Skeletal muscle cell (primary cell): ENCODE measurements at regions not wholly inside any gene's neighbourhood (a gene's known extent, or its start where the extent isn't known, plus 50 kb on each side); places are given as distances from the start of the nearest gene placed in this dataset.
"Not testable (repeated sequence)": the region's sequence is repeated elsewhere in the genome, so short reads cannot be mapped to it uniquely, and the experiment has no call there.

ENCODE experiments used
- DNase-seq: peaks from one replicate; pipeline ENCODE4 v3.0.0-alpha.2; 2010; ENCODE audit warnings: low read depth
- H3K4me3 ChIP-seq: 2 replicates; pipeline ENCODE4 v1.5.1; 2011; ENCODE audit warnings: low read depth, mild to moderate bottlenecking, control low read depth, low read length, moderate library complexity

- H3K4me3 ChIP-seq, result no peak overlapping the region
- no peak for DNase-seq
Measured at GRCh38 chrX:437661-438390, 51.1 kb upstream of the PPP2R3B start.

DNA sequence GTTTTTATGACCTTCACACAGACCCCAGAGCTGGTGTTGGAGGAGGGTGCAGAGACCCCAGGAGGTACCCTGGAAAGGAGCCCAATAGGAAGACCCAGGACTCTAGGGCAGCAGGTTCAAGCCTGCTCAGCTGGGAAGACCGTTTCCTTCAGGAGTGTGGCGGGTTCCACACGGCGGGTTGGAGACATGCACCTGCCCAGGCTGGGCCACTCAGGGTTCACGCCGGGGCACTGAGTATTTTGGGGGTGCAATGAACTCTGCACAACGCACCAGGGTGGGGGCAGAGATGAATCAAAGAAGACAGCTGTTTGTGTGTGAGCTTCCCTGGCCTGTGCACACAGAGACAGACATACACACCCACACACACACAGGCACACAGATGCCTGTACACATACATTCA, 52.5 kb upstream of the PPP2R3B start:
- DNase-seq, result no peak
- H3K4me3 ChIP-seq, result no peak overlapping the region

DNA sequence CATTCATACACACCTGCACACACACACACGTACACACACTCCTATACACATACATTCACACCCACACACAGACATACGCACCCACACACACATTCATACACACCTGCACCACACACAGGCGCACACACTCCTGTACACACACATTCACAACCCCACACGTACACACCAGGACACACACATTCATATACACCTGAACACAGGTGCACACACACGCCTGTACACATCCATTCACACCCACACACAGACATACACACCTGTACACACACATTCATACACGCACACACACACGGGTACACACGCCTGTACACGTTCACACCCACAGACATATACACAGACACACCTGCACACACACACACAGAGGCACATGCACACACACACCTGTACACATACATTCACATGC, 53.0 kb upstream of the PPP2R3B start:
- no peak for DNase-seq
- H3K4me3 ChIP-seq, result no peak overlapping the region

- no peak overlapping the region for H3K4me3 ChIP-seq
- DNase-seq, result no peak
Measured at GRCh38 chrX:440636-441035, 53.9 kb upstream of the PPP2R3B start.

DNA sequence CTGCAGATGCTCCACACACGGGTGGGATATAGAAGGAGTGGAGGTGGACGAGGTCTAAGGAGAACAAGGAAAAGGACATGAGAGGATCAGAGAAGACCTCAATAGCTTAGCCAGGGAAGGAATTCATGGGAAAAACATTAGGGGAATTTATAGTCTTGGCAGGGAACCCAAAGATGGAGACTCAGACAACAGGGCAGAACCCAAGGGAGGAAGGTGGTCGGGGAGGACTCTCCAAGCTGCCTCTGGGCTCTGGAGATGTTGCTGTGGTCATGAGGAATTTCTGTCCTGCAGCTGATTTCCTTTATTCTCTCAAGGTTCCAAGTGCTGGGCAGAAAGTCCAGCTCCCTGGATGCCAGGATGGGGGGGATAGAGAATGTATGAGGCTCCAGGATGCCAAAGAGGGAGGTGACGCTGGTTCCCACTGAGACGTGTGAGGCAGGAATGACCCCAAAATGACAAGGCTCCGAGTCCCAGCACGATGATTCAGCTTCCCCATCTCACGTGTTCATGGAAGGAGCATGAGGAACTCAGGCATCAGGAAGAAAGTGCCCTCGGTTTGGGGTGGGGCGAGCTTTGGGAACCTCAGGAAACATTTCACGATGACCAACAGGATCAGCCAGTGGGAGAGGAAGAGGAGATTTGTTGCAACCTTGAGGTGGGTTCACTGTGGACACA, 57.0 kb upstream of the PPP2R3B start:
- no peak overlapping the region for H3K4me3 ChIP-seq
- DNase-seq, result no peak

DNA sequence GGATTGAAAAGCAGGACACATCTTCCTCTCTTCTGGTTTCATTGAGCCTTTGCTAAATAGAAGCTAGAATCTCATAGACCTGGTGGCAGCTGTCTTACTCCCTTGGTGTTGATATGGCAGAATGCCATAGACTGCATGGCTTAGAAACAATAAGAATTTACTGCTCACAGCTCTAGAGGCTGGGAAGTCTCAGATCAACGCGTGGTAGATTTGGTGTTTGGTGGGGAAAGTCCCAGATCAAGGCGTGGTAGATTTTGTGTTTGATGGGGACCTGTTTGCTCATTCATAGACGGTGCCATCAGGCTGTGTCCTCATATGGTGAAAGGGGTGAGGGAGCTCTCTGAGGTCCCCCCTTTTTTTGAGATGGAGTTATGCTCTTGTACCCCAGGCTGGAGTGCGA, 57.6 kb upstream of the PPP2R3B start:
- H3K4me3 ChIP-seq, result no peak overlapping the region
- DNase-seq, result no peak

GRCh38 chrX:445727-446126, 59.0 kb upstream of the PPP2R3B start:
- H3K4me3 ChIP-seq, result no peak overlapping the region

GRCh38 chrX:446245-446644, 59.5 kb upstream of the PPP2R3B start:
- no peak overlapping the region for H3K4me3 ChIP-seq
- no peak for DNase-seq

More at GRCh38 chrX:445727-446126, 59.0 kb upstream of the PPP2R3B start:
- no peak for DNase-seq

DNA sequence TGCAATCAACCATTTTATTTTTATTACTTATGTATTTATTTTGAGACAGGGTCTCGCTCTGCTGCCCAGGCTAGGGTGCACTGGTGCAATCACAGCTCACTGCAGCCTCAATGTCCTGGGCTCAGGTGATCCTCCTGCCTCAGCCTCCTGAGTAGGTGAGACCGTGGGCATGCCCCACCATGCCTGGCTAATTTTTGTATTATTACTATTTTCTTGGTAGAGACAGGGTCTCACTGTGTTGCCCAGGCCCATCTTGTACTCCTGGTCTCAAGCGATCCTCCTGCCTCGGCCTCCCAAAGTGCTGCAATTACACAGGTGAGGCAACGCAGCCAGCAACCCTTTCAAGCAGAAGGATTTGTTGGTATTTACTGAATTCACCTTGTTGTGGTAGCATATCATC, 60.3 kb upstream of the PPP2R3B start:
- DNase-seq, result no peak
- H3K4me3 ChIP-seq, result no peak overlapping the region

- H3K4me3 ChIP-seq, DNase-seq: not testable (repeated sequence)
Measured at GRCh38 chrX:451750-452149, 65.0 kb upstream of the PPP2R3B start.

DNA sequence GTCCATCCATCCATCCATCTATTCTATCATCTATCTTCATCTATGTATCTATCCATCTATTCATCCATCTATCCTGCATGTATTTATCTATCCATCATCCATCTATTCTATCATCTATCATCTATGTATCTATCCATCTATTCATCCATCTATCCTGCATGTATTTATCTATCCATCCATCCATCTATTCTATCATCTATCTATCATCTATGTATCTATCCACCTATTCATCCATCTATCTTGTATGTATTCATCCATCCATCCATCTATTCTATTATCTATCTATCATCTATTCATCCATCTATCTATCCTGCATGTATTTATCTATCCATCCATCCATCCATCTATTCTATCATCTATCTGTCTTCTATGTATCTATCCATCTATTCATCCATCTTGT, 65.9 kb upstream of the PPP2R3B start:
- H3K4me3 ChIP-seq, result no peak overlapping the region
- DNase-seq, result no peak

GRCh38 chrX:454514-454913, 67.8 kb upstream of the PPP2R3B start:
- not testable (repeated sequence) for H3K4me3 ChIP-seq

GRCh38 chrX:455199-455598, 68.5 kb upstream of the PPP2R3B start:
- H3K4me3 ChIP-seq, result no peak overlapping the region
- DNase-seq, result no peak

More at GRCh38 chrX:454514-454913, 67.8 kb upstream of the PPP2R3B start:
- not testable (repeated sequence) for DNase-seq

- DNase-seq, result no peak
- no peak overlapping the region for H3K4me3 ChIP-seq
Measured at GRCh38 chrX:455673-456072, 69.0 kb upstream of the PPP2R3B start.

- no peak for DNase-seq
- no peak overlapping the region for H3K4me3 ChIP-seq
Measured at GRCh38 chrX:456146-456545, 69.4 kb upstream of the PPP2R3B start.

GRCh38 chrX:456551-457291, 70.0 kb upstream of the PPP2R3B start:
- no peak for DNase-seq
- H3K4me3 ChIP-seq, result no peak overlapping the region

- H3K4me3 ChIP-seq, result no peak overlapping the region
- no peak for DNase-seq
Measured at GRCh38 chrX:457292-457679, 70.6 kb upstream of the PPP2R3B start.

- no peak for DNase-seq
Measured at GRCh38 chrX:458631-459061, 71.9 kb upstream of the PPP2R3B start.

DNA sequence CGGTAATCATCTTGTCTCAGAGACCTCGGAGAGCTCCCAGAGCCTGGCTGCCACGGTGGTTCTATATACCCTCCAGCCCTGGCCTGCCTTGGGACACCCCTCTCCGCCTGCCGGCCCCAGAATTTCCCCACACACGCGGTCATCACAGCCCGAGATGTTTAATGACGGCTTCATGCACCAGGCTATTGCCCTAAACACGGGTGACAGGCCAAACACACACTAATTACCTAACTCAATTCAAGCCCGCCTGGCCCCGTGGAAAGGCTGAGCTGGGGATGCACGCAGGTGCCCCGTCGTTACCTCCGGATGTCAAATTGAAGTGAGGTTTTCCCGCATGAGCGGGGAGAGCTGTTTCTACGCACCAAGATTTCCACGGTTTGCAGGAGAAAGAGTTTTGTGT, 72.9 kb upstream of the PPP2R3B start:
- H3K4me3 ChIP-seq, result no peak overlapping the region
- no peak for DNase-seq

More at GRCh38 chrX:458631-459061, 71.9 kb upstream of the PPP2R3B start:
- H3K4me3 ChIP-seq, result no peak overlapping the region

DNA sequence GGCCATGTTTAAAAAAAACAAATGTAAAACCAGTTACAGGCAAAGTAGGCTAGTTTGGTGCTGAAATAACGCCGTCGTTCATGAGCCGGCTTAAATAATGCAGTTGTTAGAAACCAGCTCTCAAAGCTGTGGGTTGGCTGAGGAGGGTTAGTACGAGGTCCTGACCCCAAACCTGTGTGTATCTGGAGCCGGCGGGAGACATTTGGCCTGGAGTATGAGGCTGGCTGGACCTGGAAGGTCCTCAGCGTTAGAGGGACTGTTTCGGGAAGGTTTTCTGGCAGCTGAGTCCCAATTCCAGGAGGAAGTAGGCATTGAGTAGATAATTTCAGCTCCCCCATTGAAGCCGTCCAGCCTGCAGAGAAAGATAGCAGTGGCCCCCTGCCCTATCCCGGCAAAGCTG, 73.4 kb upstream of the PPP2R3B start:
- H3K4me3 ChIP-seq, result no peak overlapping the region
- DNase-seq, result no peak
